ENCODE measurements at regions not wholly inside any gene's neighbourhood (a gene's known extent, or its start where the extent isn't known, plus 50 kb on each side); places are given as distances from the start of the nearest gene placed in this dataset.

DNA sequence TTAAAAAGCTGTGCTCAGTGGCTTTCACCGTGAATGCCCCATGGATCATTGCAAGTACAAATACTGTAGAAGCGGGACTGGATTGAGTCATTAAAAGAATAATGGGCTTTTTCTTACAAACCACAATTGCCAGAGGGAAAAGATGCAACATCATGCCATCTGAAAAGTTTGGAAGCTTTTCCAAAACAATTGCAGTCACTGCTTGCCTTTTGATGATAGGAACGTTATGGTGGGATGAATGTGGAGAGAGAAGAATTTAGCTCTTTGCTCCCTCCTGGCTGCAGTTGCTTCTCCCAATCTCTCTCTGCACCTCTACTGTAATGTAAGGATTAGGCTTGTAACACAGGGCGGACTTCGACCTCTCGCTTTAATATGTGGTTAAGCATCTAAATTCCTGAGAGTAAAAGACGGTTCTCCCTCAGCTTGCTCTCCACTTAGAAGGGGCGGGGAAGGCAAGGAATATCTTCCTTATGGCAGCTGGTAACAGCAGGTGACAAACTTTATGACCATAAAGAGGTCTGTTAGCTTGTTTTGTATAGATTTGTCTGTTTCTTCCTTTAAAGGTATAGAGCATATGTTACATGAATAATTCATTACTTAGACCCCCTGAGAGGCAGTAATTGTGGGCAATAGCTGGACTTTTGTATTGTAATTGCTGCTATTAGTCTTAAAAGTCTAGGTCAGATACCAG is 376.1 kb downstream of the UTRN start:
- peaks cover 10% of the 10 kb centered on the region for H3K4me1 ChIP-seq (ENCODE audit: insufficient read depth, low read length)
- peaks cover 2% of the 10 kb centered on the region for H4K20me1 ChIP-seq (ENCODE audit: insufficient read depth, low read length)
- H3K27ac ChIP-seq (ENCODE audit: low read depth, low read length), result no peak overlapping the region
- H3K27me3 ChIP-seq (ENCODE audit: insufficient read depth, low read length), result no peaks in the 10 kb centered on the region
- H3K4me3 ChIP-seq (ENCODE audit: insufficient read depth, low read length), result no peak overlapping the region
- TF ChIP-seq, protein P1, sequence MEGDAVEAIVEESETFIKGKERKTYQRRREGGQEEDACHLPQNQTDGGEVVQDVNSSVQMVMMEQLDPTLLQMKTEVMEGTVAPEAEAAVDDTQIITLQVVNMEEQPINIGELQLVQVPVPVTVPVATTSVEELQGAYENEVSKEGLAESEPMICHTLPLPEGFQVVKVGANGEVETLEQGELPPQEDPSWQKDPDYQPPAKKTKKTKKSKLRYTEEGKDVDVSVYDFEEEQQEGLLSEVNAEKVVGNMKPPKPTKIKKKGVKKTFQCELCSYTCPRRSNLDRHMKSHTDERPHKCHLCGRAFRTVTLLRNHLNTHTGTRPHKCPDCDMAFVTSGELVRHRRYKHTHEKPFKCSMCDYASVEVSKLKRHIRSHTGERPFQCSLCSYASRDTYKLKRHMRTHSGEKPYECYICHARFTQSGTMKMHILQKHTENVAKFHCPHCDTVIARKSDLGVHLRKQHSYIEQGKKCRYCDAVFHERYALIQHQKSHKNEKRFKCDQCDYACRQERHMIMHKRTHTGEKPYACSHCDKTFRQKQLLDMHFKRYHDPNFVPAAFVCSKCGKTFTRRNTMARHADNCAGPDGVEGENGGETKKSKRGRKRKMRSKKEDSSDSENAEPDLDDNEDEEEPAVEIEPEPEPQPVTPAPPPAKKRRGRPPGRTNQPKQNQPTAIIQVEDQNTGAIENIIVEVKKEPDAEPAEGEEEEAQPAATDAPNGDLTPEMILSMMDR (IDR thresholded peaks at IDR 0.05; ENCODE audit: extremely low read depth, low read depth, low read length), result no peak
- no peaks in the 10 kb centered on the region for H3K36me3 ChIP-seq (ENCODE audit: insufficient read depth, low read length)
- H3K79me2 ChIP-seq (ENCODE audit: insufficient read depth, low read length), result peaks cover 9% of the 10 kb centered on the region
- H3K9me3 ChIP-seq (ENCODE audit: low read depth, low read length), result no peaks in the 10 kb centered on the region
- DNase-seq (ENCODE audit: insufficient read length, low spot score, missing footprints), result no peak
- H3K4me2 ChIP-seq (ENCODE audit: insufficient read depth, low read length), result peak overlapping the region; percentile 22
- no peak overlapping the region for H2AFZ ChIP-seq (ENCODE audit: low read length)

DNA sequence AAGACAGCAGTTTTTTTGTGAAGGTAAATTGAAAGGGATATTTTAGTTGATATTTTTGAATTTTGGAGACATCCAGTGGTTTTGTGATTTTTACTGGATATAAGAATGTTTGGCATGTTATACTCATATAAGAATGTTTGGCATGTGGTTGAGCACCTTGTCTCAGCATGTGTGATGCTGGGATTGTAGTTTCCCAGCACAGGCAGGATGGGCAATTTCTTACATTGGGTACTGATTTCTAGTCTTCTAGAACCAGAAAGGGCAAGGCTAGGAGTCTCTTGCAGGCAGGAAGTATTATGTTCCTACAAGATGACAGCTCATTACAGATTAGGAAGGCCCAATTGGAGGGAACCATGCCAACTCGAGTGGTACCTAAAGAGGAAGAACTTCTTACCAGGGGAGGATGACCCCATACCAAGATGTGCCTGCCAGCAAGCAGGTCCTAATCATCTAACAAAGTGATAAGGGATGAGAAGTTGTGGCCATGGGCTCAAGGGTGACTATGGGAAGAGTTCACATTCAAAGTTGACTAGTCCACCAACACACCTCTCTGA is 377.8 kb downstream of the UTRN start:
- TF ChIP-seq, protein P1 (IDR thresholded peaks at IDR 0.05; ENCODE audit: extremely low read depth, low read depth, low read length), result no peak
- Histone ChIP-seq H2AFZ (ENCODE audit: low read length) (no peak overlapping the region), H3K27ac (ENCODE audit: low read depth, low read length) (no peak overlapping the region), H3K79me2 (ENCODE audit: insufficient read depth, low read length) (peaks cover 11% of the 10 kb centered on the region), H3K9me3 (ENCODE audit: low read depth, low read length) (no peaks in the 10 kb centered on the region), H4K20me1 (ENCODE audit: insufficient read depth, low read length) (peaks cover 2% of the 10 kb centered on the region), H3K36me3 (ENCODE audit: insufficient read depth, low read length) (no peaks in the 10 kb centered on the region), H3K4me3 (ENCODE audit: insufficient read depth, low read length) (no peak overlapping the region), H3K4me1 (ENCODE audit: insufficient read depth, low read length) (peaks cover 10% of the 10 kb centered on the region), H3K27me3 (ENCODE audit: insufficient read depth, low read length) (no peaks in the 10 kb centered on the region), H3K4me2 (ENCODE audit: insufficient read depth, low read length) (no peak overlapping the region)
- DNase-seq (ENCODE audit: insufficient read length, low spot score, missing footprints), result no peak

DNA sequence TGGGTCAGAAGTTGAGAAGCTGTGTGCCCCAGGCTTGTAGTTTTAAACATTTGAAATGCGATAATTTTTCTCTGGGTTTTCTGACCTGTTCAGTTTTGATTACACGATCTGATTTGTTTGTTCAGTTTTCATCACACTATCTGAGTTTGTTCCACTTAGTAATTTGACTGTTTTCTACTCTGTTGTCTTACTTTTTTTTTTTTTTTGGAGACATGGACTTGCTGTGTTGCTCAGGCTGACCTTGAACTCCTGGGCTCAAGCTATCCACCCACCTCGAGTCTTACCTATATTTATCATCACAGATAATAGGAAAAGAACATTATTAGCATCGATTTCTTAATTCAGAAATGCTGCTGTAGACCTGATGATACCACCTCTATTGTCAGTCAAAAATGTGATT is 379.1 kb downstream of the UTRN start:
- DNase-seq (ENCODE audit: insufficient read length, low spot score, missing footprints), result no peak
- no peak overlapping the region for H3K4me3 ChIP-seq (ENCODE audit: insufficient read depth, low read length)
- H3K4me2 ChIP-seq (ENCODE audit: insufficient read depth, low read length), result no peak overlapping the region
- no peak overlapping the region for H2AFZ ChIP-seq (ENCODE audit: low read length)
- H3K79me2 ChIP-seq (ENCODE audit: insufficient read depth, low read length), result peaks cover 20% of the 10 kb centered on the region
- TF ChIP-seq, protein P1 (IDR thresholded peaks at IDR 0.05; ENCODE audit: extremely low read depth, low read depth, low read length), result no peak
- peaks cover 10% of the 10 kb centered on the region for H3K4me1 ChIP-seq (ENCODE audit: insufficient read depth, low read length)
- no peak overlapping the region for H3K27ac ChIP-seq (ENCODE audit: low read depth, low read length)
- no peaks in the 10 kb centered on the region for H3K27me3 ChIP-seq (ENCODE audit: insufficient read depth, low read length)
- peaks cover 2% of the 10 kb centered on the region for H4K20me1 ChIP-seq (ENCODE audit: insufficient read depth, low read length)
- no peaks in the 10 kb centered on the region for H3K9me3 ChIP-seq (ENCODE audit: low read depth, low read length)
- H3K36me3 ChIP-seq (ENCODE audit: insufficient read depth, low read length), result no peaks in the 10 kb centered on the region

DNA sequence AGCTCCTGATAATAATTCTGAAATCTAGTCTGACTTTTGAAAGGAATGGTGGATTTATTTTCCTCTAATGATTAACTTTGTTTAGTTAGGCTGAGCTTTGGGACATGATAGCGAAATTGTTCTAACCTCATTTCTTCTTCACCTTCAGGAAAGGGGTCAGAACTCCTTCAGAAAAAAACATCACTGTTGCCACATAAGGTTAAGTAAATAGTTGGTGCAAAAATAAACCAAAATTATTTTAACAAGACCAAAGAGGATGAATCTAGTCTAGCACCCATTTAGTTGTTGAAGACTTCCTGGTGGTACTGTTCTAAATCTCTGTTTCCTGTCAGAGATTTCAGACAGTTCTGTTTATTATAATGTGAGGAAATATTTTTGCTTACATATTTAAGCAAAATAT is 379.8 kb downstream of the UTRN start:
- Histone ChIP-seq H3K79me2 (ENCODE audit: insufficient read depth, low read length) (peaks cover 25% of the 10 kb centered on the region), H4K20me1 (ENCODE audit: insufficient read depth, low read length) (peaks cover 2% of the 10 kb centered on the region), H3K27ac (ENCODE audit: low read depth, low read length) (no peak overlapping the region), H3K27me3 (ENCODE audit: insufficient read depth, low read length) (no peaks in the 10 kb centered on the region), H3K4me3 (ENCODE audit: insufficient read depth, low read length) (no peak overlapping the region), H3K9me3 (ENCODE audit: low read depth, low read length) (no peaks in the 10 kb centered on the region), H3K4me1 (ENCODE audit: insufficient read depth, low read length) (peaks cover 10% of the 10 kb centered on the region), H3K4me2 (ENCODE audit: insufficient read depth, low read length) (no peak overlapping the region), H2AFZ (ENCODE audit: low read length) (no peak overlapping the region), H3K36me3 (ENCODE audit: insufficient read depth, low read length) (no peaks in the 10 kb centered on the region)
- no peak for DNase-seq (ENCODE audit: insufficient read length, low spot score, missing footprints)
- TF ChIP-seq, protein P1 (IDR thresholded peaks at IDR 0.05; ENCODE audit: extremely low read depth, low read depth, low read length), result no peak

Measured in osteoblast (primary cell).